Hepatocyte (in vitro differentiated cells): ENCODE measurements at regions not wholly inside any gene's neighbourhood (a gene's known extent, or its start where the extent isn't known, plus 50 kb on each side); places are given as distances from the start of the nearest gene placed in this dataset.

Experiments
- CTCF ChIP-seq: fragments of 200-600 bp; sonication (generic); IDR thresholded peaks from 2 replicates; pipeline ENCODE4 v1.5.1; 2016; ENCODE audit warnings: antibody characterized with exemption, mild to moderate bottlenecking; ENCODE audit not compliant: poor library complexity
- EZH2 ChIP-seq: fragments of 200-600 bp; sonication (generic); IDR thresholded peaks from 2 replicates; pipeline ENCODE4 v1.6.1; 2016; ENCODE audit warnings: antibody characterized with exemption, mild to moderate bottlenecking, borderline replicate concordance
- EZH2phosphoT487 ChIP-seq: fragments of 200-600 bp; sonication (generic); IDR thresholded peaks from one replicate; pipeline ENCODE4 v1.6.1; 2018; ENCODE audit warnings: antibody characterized with exemption, mild to moderate bottlenecking, low read depth, moderate library complexity; ENCODE audit not compliant: unreplicated experiment, severe bottlenecking

GRCh38 chr3:34920806-34921205, 718.5 kb upstream of the ARPP21 start:
- TF ChIP-seq CTCF, result no peak
- TF ChIP-seq EZH2, result no peak
- TF ChIP-seq EZH2phosphoT487, result no peak
